ENCODE measurements at regions not wholly inside any gene's neighbourhood (a gene's known extent, or its start where the extent isn't known, plus 50 kb on each side); places are given as distances from the start of the nearest gene placed in this dataset.

DNA sequence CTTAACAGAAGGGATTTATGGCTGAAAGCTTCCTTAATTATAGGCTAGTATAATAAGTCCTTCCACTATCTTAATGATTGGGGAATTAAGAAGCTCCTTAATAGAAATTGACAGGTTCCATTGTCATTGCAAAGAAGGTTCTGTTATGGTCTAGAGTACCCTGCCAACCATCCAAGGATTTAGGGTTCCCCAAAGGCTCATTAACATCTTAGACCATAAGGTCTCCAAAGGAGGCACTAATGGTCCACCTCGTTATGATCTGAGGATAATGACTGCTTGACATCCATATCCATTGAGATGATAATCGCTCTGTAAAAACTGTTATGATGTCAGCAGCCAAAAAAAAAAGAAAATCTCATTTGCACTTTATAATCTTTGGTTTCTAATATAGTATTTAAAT lies 441.6 kb downstream of the GBA3 start:
- Histone ChIP-seq H3K9ac (ENCODE audit: low read length) (no peak overlapping the region), H3K9me2 (replicated peaks; ENCODE audit: insufficient read depth, low read length) (no peaks in the 10 kb centered on the region), H4K20me1 (ENCODE audit: low read depth, low read length) (no peaks in the 10 kb centered on the region), H3K4me3 (ENCODE audit: insufficient read depth, low read length, poor library complexity, severe bottlenecking) (no peak overlapping the region), H3F3A (ENCODE audit: insufficient read depth) (no peaks in the 10 kb centered on the region), H3K27ac (ENCODE audit: low read depth, low read length) (no peak overlapping the region), H3K36me3 (ENCODE audit: low read length) (no peaks in the 10 kb centered on the region), H3K9me3 (ENCODE audit: insufficient read depth, low read length) (no peaks in the 10 kb centered on the region), H3K4me2 (ENCODE audit: low read depth, low read length, poor library complexity, severe bottlenecking) (no peak overlapping the region), H2AFZ (ENCODE audit: low read depth, low read length, severe bottlenecking) (no peak overlapping the region), H3K79me2 (ENCODE audit: insufficient read depth, low read length) (no peaks in the 10 kb centered on the region), H3K27me3 (ENCODE audit: low read length) (no peaks in the 10 kb centered on the region)
- no peak for TF ChIP-seq CTCF (IDR thresholded peaks at IDR 0.05; ENCODE audit: insufficient read depth, low read length, poor library complexity, severe bottlenecking)
- no peak for TF ChIP-seq EZH2phosphoT487 (conservative IDR thresholded peaks at IDR 0.05; ENCODE audit: low read length)

GRCh38 chr4:23130845-23131244 lies 438.1 kb downstream of the GBA3 start:
- no peaks in the 10 kb centered on the region for H3K9me2 ChIP-seq (replicated peaks; ENCODE audit: insufficient read depth, low read length)
- no peaks in the 10 kb centered on the region for H3K36me3 ChIP-seq (ENCODE audit: low read length)
- H2AFZ ChIP-seq (ENCODE audit: low read depth, low read length, severe bottlenecking) = no peak overlapping the region
- no peak for TF ChIP-seq CTCF (IDR thresholded peaks at IDR 0.05; ENCODE audit: insufficient read depth, low read length, poor library complexity, severe bottlenecking)
- no peak for TF ChIP-seq EZH2phosphoT487 (conservative IDR thresholded peaks at IDR 0.05; ENCODE audit: low read length)
- no peaks in the 10 kb centered on the region for H4K20me1 ChIP-seq (ENCODE audit: low read depth, low read length)
- H3K4me2 ChIP-seq (ENCODE audit: low read depth, low read length, poor library complexity, severe bottlenecking) = no peak overlapping the region
- no peaks in the 10 kb centered on the region for H3K79me2 ChIP-seq (ENCODE audit: insufficient read depth, low read length)
- no peaks in the 10 kb centered on the region for H3K9me3 ChIP-seq (ENCODE audit: insufficient read depth, low read length)
- no peaks in the 10 kb centered on the region for H3F3A ChIP-seq (ENCODE audit: insufficient read depth)
- no peaks in the 10 kb centered on the region for H3K27me3 ChIP-seq (ENCODE audit: low read length)
- H3K4me3 ChIP-seq (ENCODE audit: insufficient read depth, low read length, poor library complexity, severe bottlenecking) = no peak overlapping the region
- H3K9ac ChIP-seq (ENCODE audit: low read length) = no peak overlapping the region
- H3K27ac ChIP-seq (ENCODE audit: low read depth, low read length) = no peak overlapping the region

GRCh38 chr4:23125118-23125517 lies 432.4 kb downstream of the GBA3 start:
- TF ChIP-seq EZH2phosphoT487 (conservative IDR thresholded peaks at IDR 0.05; ENCODE audit: low read length) (no peak), CTCF (IDR thresholded peaks at IDR 0.05; ENCODE audit: insufficient read depth, low read length, poor library complexity, severe bottlenecking) (no peak)

More at GRCh38 chr4:23125118-23125517, 432.4 kb downstream of the GBA3 start:
- no peaks in the 10 kb centered on the region for H3K36me3 ChIP-seq (ENCODE audit: low read length)
- no peaks in the 10 kb centered on the region for H4K20me1 ChIP-seq (ENCODE audit: low read depth, low read length)
- no peaks in the 10 kb centered on the region for H3F3A ChIP-seq (ENCODE audit: insufficient read depth)
- no peak overlapping the region for H2AFZ ChIP-seq (ENCODE audit: low read depth, low read length, severe bottlenecking)
- no peaks in the 10 kb centered on the region for H3K9me2 ChIP-seq (replicated peaks; ENCODE audit: insufficient read depth, low read length)
- H3K27ac ChIP-seq (ENCODE audit: low read depth, low read length) = no peak overlapping the region
- no peaks in the 10 kb centered on the region for H3K9me3 ChIP-seq (ENCODE audit: insufficient read depth, low read length)
- H3K4me2 ChIP-seq (ENCODE audit: low read depth, low read length, poor library complexity, severe bottlenecking) = no peak overlapping the region
- no peaks in the 10 kb centered on the region for H3K79me2 ChIP-seq (ENCODE audit: insufficient read depth, low read length)
- H3K4me3 ChIP-seq (ENCODE audit: insufficient read depth, low read length, poor library complexity, severe bottlenecking) = no peak overlapping the region
- no peak overlapping the region for H3K9ac ChIP-seq (ENCODE audit: low read length)
- no peaks in the 10 kb centered on the region for H3K27me3 ChIP-seq (ENCODE audit: low read length)

Data from SU-DHL-6 (cell line).